Activated naive CD4-positive, alpha-beta T cell treated with anti-CD3 and anti-CD28 coated beads, Interleukin-2, amount 50 U/mL, for 72 hours (primary cell): ENCODE measurements at regions not wholly inside any gene's neighbourhood (a gene's known extent, or its start where the extent isn't known, plus 50 kb on each side); places are given as distances from the start of the nearest gene placed in this dataset.
"Not testable (repeated sequence)": the region's sequence is repeated elsewhere in the genome, so short reads cannot be mapped to it uniquely, and the experiment has no call there.

Experiments
- ATAC-seq, 2 donors: fragments of 150-1000 bp; cut with Tn5 transposase; 2 replicates each; pipeline ENCODE4 v1.10.0; 2021; ENCODE audit warnings: mild to moderate bottlenecking in 2 of 2, moderate library complexity in 2 of 2
- DNase-seq, 2 donors: peaks; one replicate each; pipeline ENCODE4 v3.0.0; 2021 to 2022; ENCODE audit warnings: low spot score in 2 of 2
- H3K27ac Mint-ChIP-seq, 2 donors: one replicate each; pipeline ENCODE4 v1.8.0; 2022; ENCODE audit warnings: mild to moderate bottlenecking in 2 of 2, mixed read lengths in 2 of 2
- H3K36me3 Mint-ChIP-seq, 2 donors: one replicate each; pipeline ENCODE4 v1.8.0; 2022; ENCODE audit warnings: mixed read lengths in 2 of 2
- H3K9me3 Mint-ChIP-seq, 2 donors: one replicate each; pipeline ENCODE4 v1.8.0; 2022; ENCODE audit warnings: mixed read lengths in 2 of 2

- peaks cover 12 to 16% of the 10 kb centered on the region in 2 donors for H3K9me3 Mint-ChIP-seq
- DNase-seq = no peak
- peaks cover 9 to 10% of the 10 kb centered on the region in 2 donors for H3K36me3 Mint-ChIP-seq
- H3K27ac Mint-ChIP-seq = no peak overlapping the region
- ATAC-seq = peak; percentile 29 to 84
Observed at GRCh38 chr14:39614297-39614923, 182.2 kb upstream of the FBXO33 start.

- no peak overlapping the region for H3K27ac Mint-ChIP-seq
- DNase-seq (no peak), ATAC-seq (no peak)
- H3K9me3 Mint-ChIP-seq = peaks cover 17 to 38% of the 10 kb centered on the region in 2 donors
- H3K36me3 Mint-ChIP-seq = peaks cover 9 to 19% of the 10 kb centered on the region in 2 donors
Observed at GRCh38 chr14:39609119-39609518, 176.9 kb upstream of the FBXO33 start.

DNA sequence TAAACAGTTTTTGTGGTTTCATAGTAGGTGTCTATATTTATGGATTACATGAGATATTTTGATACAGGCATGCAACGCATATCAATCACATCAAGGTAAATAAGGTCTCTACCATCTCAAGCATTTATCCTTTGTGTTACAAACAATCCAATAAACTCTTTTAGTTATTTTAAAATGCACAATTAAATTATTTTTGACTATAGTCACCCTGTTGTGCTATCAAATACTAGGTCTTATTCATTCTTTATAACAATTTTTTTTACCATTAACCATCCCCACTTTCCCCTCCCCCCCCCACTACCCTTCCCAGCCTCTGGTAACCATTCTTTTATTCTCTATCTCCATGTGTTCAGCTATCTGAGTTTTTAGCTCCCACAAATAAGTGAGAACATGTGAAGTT lies 175.7 kb upstream of the FBXO33 start:
- Mint-ChIP-seq H3K36me3 (peaks cover 9 to 20% of the 10 kb centered on the region in 2 donors), H3K9me3 (peaks cover 18 to 38% of the 10 kb centered on the region in 2 donors), H3K27ac (no peak overlapping the region)
- ATAC-seq (no peak), DNase-seq (no peak)

DNA sequence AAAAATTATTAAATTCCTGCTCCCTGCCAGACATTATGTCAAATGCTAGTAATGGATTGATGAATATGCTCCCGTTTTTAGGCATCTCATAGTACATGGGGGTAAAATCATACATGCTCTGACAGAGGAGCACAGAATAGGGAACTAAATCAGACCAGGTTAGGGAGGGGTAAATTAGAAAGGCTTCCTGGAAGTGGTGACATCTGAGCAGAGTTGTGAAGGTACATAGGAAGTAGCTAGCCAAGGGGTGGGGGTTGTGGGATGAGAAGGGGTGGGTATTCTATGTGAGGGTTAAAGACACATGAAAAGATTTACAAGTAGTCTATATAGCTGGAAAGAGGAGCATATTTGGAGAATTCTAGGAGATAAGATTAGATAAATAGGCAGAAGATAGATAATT lies 171.7 kb upstream of the FBXO33 start:
- H3K9me3 Mint-ChIP-seq = peaks cover 24 to 35% of the 10 kb centered on the region in 2 donors
- peaks cover 10 to 16% of the 10 kb centered on the region in 2 donors for H3K36me3 Mint-ChIP-seq
- DNase-seq = no peak
- H3K27ac Mint-ChIP-seq = no peak overlapping the region
- no peak for ATAC-seq

- Mint-ChIP-seq H3K36me3 (peaks cover 14 to 24% of the 10 kb centered on the region in 2 donors), H3K9me3 (peaks cover 9 to 17% of the 10 kb centered on the region in 2 donors), H3K27ac (no peak overlapping the region)
- ATAC-seq (no peak), DNase-seq (no peak)
Observed at GRCh38 chr14:39593377-39593776, 161.1 kb upstream of the FBXO33 start.

DNA sequence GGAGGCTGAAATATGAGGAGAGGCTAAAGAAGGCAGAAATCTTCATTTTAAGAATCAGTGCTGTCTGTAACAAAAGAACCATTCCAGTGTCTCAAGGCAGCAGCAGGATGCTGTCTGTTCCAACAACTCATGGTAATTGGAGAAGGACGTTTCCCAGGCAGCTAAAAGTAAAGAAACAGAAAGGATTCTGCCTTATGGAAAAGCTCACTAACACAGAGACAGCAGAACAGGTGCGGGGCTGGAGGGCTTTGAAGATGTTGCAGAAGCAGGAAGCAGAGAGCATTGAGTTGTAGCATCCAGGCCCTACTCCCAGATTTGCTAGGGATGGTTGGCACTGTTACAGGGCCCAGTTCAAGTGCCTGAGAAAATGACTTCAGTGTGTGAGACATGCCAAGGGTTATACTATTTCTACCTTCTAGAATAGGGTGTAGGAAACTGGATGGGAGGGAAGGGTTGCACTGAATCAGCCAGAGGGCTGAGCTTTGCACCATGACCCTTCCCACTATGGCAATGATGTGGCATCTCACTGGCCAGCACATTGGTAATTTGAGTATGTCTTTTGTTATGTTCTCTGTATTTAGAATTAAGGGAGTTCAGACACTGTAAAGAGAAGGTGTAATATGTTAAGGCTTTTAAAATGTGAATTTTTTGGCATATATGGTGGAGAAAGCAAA lies 160.0 kb upstream of the FBXO33 start:
- no peak overlapping the region for H3K27ac Mint-ChIP-seq
- no peak for DNase-seq
- peaks cover 12 to 21% of the 10 kb centered on the region in 2 donors for H3K9me3 Mint-ChIP-seq
- ATAC-seq = no peak
- peaks cover 15 to 27% of the 10 kb centered on the region in 2 donors for H3K36me3 Mint-ChIP-seq

DNA sequence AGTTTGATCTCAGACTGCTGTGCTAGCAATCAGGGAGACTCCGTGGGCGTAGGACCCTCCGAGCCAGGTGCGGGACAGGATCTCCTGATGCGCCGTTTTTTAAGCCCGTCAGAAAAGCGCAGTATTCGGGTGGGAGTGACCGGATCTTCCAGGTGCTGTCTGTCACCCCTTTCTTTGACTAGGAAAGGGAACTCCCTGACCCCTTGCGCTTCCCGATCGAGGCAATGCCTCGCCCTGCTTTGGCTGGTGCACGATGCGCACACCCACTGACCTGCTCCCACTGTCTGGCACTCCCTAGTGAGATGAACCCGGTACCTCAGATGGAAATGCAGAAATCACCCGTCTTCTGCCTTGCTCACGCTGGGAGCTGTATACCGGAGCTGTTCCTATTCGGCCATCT lies 157.6 kb upstream of the FBXO33 start:
- H3K9me3 Mint-ChIP-seq = peaks cover 17 to 20% of the 10 kb centered on the region in 2 donors
- peaks cover 15 to 26% of the 10 kb centered on the region in 2 donors for H3K36me3 Mint-ChIP-seq
- DNase-seq, ATAC-seq, H3K27ac Mint-ChIP-seq: not testable (repeated sequence)

GRCh38 chr14:39582028-39582654 lies 149.9 kb upstream of the FBXO33 start:
- DNase-seq (no peak), ATAC-seq (peak in 1 of 2 donors; percentile 40)
- Mint-ChIP-seq H3K9me3 (peaks cover 4% of the 10 kb centered on the region in 2 donors), H3K27ac (no peak overlapping the region), H3K36me3 (peaks cover 5% of the 10 kb centered on the region in 2 donors)

DNA sequence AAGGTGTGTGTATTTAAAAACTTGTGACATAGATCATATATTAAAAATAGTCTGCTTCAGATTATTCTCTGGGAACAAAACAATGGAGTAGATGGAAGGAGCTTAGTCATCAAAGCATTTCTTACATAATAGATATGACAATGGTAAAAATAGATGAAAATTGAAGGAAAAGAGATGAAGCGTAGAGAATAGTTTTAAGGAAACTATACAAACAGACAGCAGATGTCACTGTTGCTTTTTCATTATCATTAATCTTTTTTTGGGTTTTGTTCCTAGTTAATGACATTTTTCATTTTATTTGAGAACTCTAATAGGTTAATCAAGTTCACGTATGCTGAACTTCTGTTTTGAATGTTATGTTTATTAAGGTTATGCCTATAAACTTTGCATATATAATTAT lies 149.2 kb upstream of the FBXO33 start:
- peaks cover 0 to 6% of the 10 kb centered on the region in 2 donors for H3K9me3 Mint-ChIP-seq
- ATAC-seq (no peak), DNase-seq (no peak)
- no peak overlapping the region for H3K27ac Mint-ChIP-seq
- peaks cover 2 to 7% of the 10 kb centered on the region in 2 donors for H3K36me3 Mint-ChIP-seq

DNA sequence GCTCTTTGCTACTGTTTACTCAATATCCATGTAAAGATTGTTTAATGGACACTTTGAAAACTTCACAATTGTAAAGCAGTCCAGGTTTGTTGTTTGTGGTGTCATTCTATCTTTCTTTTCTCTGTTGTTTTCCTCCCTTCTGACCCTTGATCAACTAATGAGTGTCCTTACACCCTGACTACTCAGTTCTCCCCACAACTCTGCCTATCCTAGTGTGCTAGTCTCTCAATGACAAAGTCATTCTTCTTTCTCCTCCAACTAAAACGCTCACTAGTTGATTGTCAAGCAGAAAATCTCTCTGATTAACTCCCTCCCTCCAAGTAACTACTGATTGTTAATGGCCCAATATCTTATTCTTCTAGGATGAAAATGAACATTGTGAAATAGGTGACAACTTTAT lies 148.5 kb upstream of the FBXO33 start:
- ATAC-seq (no peak), DNase-seq (no peak)
- Mint-ChIP-seq H3K36me3 (peaks cover 5 to 13% of the 10 kb centered on the region in 2 donors), H3K27ac (no peak overlapping the region), H3K9me3 (peaks cover 7 to 13% of the 10 kb centered on the region in 2 donors)

DNA sequence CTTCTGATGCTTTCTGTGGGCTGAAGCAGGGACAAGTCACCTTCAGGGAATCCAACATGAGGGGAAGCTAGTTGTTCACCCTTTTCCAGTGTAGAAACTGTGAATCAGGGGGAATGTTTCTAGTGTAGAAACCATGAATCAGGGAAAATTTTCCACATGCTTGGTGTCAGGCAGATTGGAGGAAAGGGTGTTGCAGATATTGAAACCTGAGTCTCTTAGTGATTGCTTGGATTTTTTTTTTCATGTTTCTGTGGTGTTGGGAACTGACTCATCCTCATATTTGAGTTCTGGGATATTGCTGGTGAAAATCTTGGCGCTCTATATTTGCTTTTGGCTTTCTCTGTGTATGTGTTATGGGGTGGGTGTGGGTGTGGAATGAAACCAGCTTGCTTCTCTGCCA lies 144.5 kb upstream of the FBXO33 start:
- Mint-ChIP-seq H3K9me3 (peaks cover 9 to 26% of the 10 kb centered on the region in 2 donors), H3K36me3 (peaks cover 5 to 13% of the 10 kb centered on the region in 2 donors), H3K27ac (no peak overlapping the region)
- DNase-seq (no peak), ATAC-seq (no peak)

GRCh38 chr14:39576258-39576657 lies 144.0 kb upstream of the FBXO33 start:
- no peak for DNase-seq
- Mint-ChIP-seq H3K27ac (no peak overlapping the region), H3K9me3 (peaks cover 9 to 26% of the 10 kb centered on the region in 2 donors), H3K36me3 (peaks cover 5 to 13% of the 10 kb centered on the region in 2 donors)
- no peak for ATAC-seq

- peak; percentile 7 to 61 for ATAC-seq
- no peaks in the 10 kb centered on the region for H3K36me3 Mint-ChIP-seq
- DNase-seq = no peak
- H3K9me3 Mint-ChIP-seq = peaks cover 5 to 6% of the 10 kb centered on the region in 2 donors
- H3K27ac Mint-ChIP-seq = no peak overlapping the region
Observed at GRCh38 chr14:39568809-39569538, 136.7 kb upstream of the FBXO33 start.

DNA sequence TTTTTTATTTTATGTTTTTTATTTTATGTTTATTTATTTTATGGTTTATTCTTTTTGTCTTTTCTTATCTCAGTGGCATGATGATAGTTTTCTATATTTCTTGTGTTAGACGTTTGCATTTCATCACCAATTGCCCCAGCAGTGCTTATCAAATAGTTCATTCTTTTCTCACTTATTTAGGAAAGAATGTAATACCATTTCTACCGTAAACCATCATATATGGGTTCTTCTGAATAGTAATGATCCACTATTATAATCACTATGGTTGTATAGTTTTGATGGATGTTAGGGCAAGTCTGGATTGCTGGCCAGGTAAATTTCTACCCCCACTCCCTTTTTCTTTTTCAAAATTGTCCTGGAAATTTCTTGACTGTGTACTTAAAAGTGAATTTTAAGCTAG lies 134.6 kb upstream of the FBXO33 start:
- DNase-seq = no peak
- peaks cover 3 to 5% of the 10 kb centered on the region in 2 donors for H3K9me3 Mint-ChIP-seq
- no peak overlapping the region for H3K27ac Mint-ChIP-seq
- no peak for ATAC-seq
- H3K36me3 Mint-ChIP-seq = no peaks in the 10 kb centered on the region

GRCh38 chr14:39563361-39563760 lies 131.1 kb upstream of the FBXO33 start:
- Mint-ChIP-seq H3K36me3 (peaks cover 0 to 12% of the 10 kb centered on the region in 2 donors), H3K9me3 (peaks cover 13 to 16% of the 10 kb centered on the region in 2 donors), H3K27ac (no peak overlapping the region)
- ATAC-seq = no peak
- no peak for DNase-seq

DNA sequence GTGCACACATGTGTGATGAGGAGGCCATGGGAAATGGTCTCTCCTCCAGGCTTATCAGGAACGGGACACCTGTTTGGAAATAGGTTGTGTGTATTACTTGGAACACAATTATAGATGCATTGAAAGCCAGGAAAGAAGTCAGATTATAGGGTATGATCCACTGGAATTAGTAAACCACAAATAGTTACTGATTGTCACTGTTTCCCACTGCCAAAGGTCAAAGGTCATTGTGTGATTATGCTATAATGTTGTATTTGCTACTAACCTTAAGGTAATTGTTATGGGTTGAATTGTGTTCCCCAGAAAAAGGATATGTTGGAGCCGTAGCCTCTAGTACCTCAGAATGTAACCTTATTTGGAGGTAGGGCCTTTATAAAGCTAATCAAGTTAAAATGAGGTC lies 129.9 kb upstream of the FBXO33 start:
- Mint-ChIP-seq H3K36me3 (peaks cover 0 to 12% of the 10 kb centered on the region in 2 donors), H3K27ac (no peak overlapping the region), H3K9me3 (peaks cover 13 to 16% of the 10 kb centered on the region in 2 donors)
- ATAC-seq (no peak), DNase-seq (no peak)

GRCh38 chr14:39558525-39558924 lies 126.3 kb upstream of the FBXO33 start:
- DNase-seq = no peak
- H3K27ac Mint-ChIP-seq = no peak overlapping the region
- peaks cover 0 to 12% of the 10 kb centered on the region in 2 donors for H3K36me3 Mint-ChIP-seq
- H3K9me3 Mint-ChIP-seq = peaks cover 14 to 15% of the 10 kb centered on the region in 2 donors
- no peak for ATAC-seq
